BLaER1 treated with 17β-estradiol and CSF1 and Interleukin-3, amounts not matched to agents 10 nM and 100 nM (cell line): ENCODE measurements at regions not wholly inside any gene's neighbourhood (a gene's known extent, or its start where the extent isn't known, plus 50 kb on each side); places are given as distances from the start of the nearest gene placed in this dataset.
A peak's percentile ranks its signal among the peaks of the same experiment; 100 is the strongest.

Experiments
- H3K27ac ChIP-seq, 11 experiments: shearing (Covaris generic); formaldehyde crosslinking; 2 replicates each; pipeline ENCODE4 v1.8.1; 2022
- H3K27me3 ChIP-seq, 11 experiments: shearing (Covaris generic); formaldehyde crosslinking; 2 replicates each; pipeline ENCODE4 v1.8.1; 2022
- H3K36me3 ChIP-seq, 11 experiments: shearing (Covaris generic); formaldehyde crosslinking; 2 replicates each; pipeline ENCODE4 v1.8.1; 2022
- H3K4me1 ChIP-seq, 10 experiments: shearing (Covaris generic); formaldehyde crosslinking; 2 replicates each; pipeline ENCODE4 v1.8.1; 2022
- H3K4me2 ChIP-seq, 11 experiments: shearing (Covaris generic); formaldehyde crosslinking; 2 replicates each; pipeline ENCODE4 v1.8.1; 2022
- H3K4me3 ChIP-seq, 10 experiments: shearing (Covaris generic); formaldehyde crosslinking; 2 replicates each; pipeline ENCODE4 v1.8.1; 2022
- H3K9ac ChIP-seq, 11 experiments: shearing (Covaris generic); formaldehyde crosslinking; 2 replicates each; pipeline ENCODE4 v1.8.1; 2022
- H3K9me3 ChIP-seq, 11 experiments: shearing (Covaris generic); formaldehyde crosslinking; replicated peaks in 1 of 11; 2 replicates each; pipeline ENCODE4 v1.8.1; 2022
- H4K20me1 ChIP-seq, 11 experiments: shearing (Covaris generic); formaldehyde crosslinking; 2 replicates each; pipeline ENCODE4 v1.8.1; 2022
- Cebpa-rat ChIP-seq, 11 experiments: shearing (Covaris generic); IDR thresholded peaks; 2 replicates each; pipeline ENCODE4 v1.8.1; 2022

GRCh38 chr7:84250452-84250851 lies 55.9 kb upstream of the SEMA3A start:
- H3K9ac ChIP-seq, result peak overlapping the region in 4 of 11 experiments; percentile 46 to 89 (median 74); a peak in 8 of 22 replicates
- H3K4me2 ChIP-seq, result peak overlapping the region in 8 of 11 experiments; percentile 6 to 76 (median 48); a peak in 13 of 22 replicates
- no peaks in the 10 kb centered on the region for H4K20me1 ChIP-seq
- no peak for TF ChIP-seq Cebpa-rat (IDR thresholded peaks at IDR 0.05)
- peak overlapping the region in 10 of 11 experiments; percentile 17 to 99 (median 70); a peak in 16 of 22 replicates for H3K27ac ChIP-seq
- no peaks in the 10 kb centered on the region for H3K27me3 ChIP-seq
- H3K9me3 ChIP-seq, result peaks cover 0 to 8% (median 5%) of the 10 kb centered on the region in 11 experiments; a peak in 12 of 22 replicates
- peaks cover 0 to 92% (median 19%) of the 10 kb centered on the region in 10 experiments; a peak in 15 of 20 replicates for H3K4me1 ChIP-seq
- peaks cover 0 to 5% (median 0%) of the 10 kb centered on the region in 11 experiments; a peak in 3 of 22 replicates for H3K36me3 ChIP-seq
- no peak overlapping the region for H3K4me3 ChIP-seq

DNA sequence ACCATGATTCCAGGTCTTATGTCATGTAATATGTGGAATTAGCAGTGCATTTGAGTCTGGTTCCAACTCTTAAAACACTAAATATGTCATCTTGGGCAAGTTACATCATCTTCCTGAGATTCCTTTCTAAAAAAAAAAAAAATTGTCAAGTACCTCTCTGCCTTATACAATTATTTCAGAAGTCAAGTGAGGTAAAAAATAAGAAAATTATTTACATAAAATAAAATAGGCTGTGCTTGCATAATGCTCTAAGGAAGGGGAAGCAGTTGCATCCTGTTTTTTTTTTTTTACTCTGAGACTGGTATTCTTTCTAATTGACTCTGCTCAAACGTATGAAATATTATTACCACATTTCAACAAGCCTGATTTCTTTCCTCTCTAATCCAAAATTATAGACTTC lies 55.1 kb upstream of the SEMA3A start:
- H4K20me1 ChIP-seq, result no peaks in the 10 kb centered on the region
- no peaks in the 10 kb centered on the region for H3K27me3 ChIP-seq
- peaks cover 0 to 87% (median 19%) of the 10 kb centered on the region in 10 experiments; a peak in 15 of 20 replicates for H3K4me1 ChIP-seq
- H3K9me3 ChIP-seq, result peaks cover 0 to 16% (median 5%) of the 10 kb centered on the region in 11 experiments; a peak in 12 of 22 replicates
- H3K4me3 ChIP-seq, result no peak overlapping the region
- H3K4me2 ChIP-seq, result peak overlapping the region in 6 of 11 experiments; percentile 11 to 73 (median 62); a peak in 8 of 22 replicates
- H3K27ac ChIP-seq, result peak overlapping the region in 8 of 11 experiments; percentile 35 to 99 (median 80); a peak in 16 of 22 replicates
- H3K9ac ChIP-seq, result peak overlapping the region in 3 of 11 experiments; percentile 75 to 89 (median 81); a peak in 5 of 22 replicates
- TF ChIP-seq Cebpa-rat (IDR thresholded peaks at IDR 0.05), result peak in 2 of 11 experiments; percentile 11 to 51; a peak in 1 of 22 replicates
- peaks cover 0 to 8% (median 0%) of the 10 kb centered on the region in 11 experiments; a peak in 3 of 22 replicates for H3K36me3 ChIP-seq

DNA sequence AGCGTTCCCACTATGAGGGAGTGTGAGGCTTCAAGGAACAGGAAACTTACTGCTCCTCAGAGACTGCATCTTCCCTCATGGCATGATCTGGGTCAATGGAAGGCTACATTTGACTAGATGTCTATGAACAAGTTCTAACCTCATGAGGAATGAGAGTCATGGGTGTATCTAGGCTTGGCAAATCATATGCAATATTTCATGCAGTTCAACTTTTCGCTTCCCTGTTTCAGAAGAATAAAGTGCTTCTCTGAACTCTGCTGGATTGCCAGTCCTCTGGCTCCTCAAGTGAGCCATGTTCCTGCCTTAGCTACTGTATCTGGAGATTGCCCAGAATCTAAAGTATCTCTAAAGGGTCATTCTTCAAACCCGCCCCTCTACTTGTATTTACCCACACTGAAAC lies 54.3 kb upstream of the SEMA3A start:
- Histone ChIP-seq H3K27ac (peak overlapping the region in 10 of 11 experiments; percentile 26 to 99 (median 70); a peak in 17 of 22 replicates), H3K27me3 (no peaks in the 10 kb centered on the region), H3K4me3 (no peak overlapping the region), H4K20me1 (no peaks in the 10 kb centered on the region), H3K36me3 (peaks cover 0 to 13% (median 0%) of the 10 kb centered on the region in 11 experiments; a peak in 4 of 22 replicates), H3K4me1 (peaks cover 0 to 79% (median 19%) of the 10 kb centered on the region in 10 experiments; a peak in 15 of 20 replicates), H3K4me2 (peak overlapping the region in 6 of 11 experiments; percentile 30 to 73 (median 62); a peak in 11 of 22 replicates), H3K9me3 (peaks cover 0 to 24% (median 5%) of the 10 kb centered on the region in 11 experiments; a peak in 12 of 22 replicates), H3K9ac (peak overlapping the region in 5 of 11 experiments; percentile 22 to 89 (median 75); a peak in 9 of 22 replicates)
- no peak for TF ChIP-seq Cebpa-rat (IDR thresholded peaks at IDR 0.05)

DNA sequence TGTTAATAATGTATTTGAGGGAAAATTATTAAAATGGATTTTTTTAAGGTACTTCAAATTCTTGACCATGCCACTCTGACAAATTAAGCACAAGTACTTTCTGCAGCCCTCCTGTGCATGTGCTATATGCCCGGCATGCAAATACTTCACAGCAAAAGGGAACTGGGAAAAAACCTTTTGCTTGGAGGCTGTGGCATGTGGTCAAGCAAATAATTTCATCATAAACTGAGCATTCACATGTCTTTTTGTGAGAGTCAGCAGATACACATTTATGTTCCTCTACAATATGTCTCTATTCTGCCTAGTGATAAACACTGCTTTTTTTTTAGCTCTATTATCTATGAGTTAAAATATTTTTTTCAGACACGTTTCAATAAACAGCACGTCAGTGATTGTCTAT lies 53.7 kb upstream of the SEMA3A start:
- H4K20me1 ChIP-seq, result no peaks in the 10 kb centered on the region
- no peaks in the 10 kb centered on the region for H3K27me3 ChIP-seq
- H3K9ac ChIP-seq, result peak overlapping the region in 4 of 11 experiments; percentile 53 to 89 (median 78); a peak in 6 of 22 replicates
- peak overlapping the region in 4 of 11 experiments; percentile 22 to 73 (median 62); a peak in 7 of 22 replicates for H3K4me2 ChIP-seq
- no peak; a peak in 1 of 22 replicates for TF ChIP-seq Cebpa-rat (IDR thresholded peaks at IDR 0.05)
- peak overlapping the region in 6 of 11 experiments; percentile 65 to 99 (median 91); a peak in 11 of 22 replicates for H3K27ac ChIP-seq
- H3K4me1 ChIP-seq, result peaks cover 0 to 76% (median 19%) of the 10 kb centered on the region in 10 experiments; a peak in 15 of 20 replicates
- H3K36me3 ChIP-seq, result peaks cover 0 to 13% (median 0%) of the 10 kb centered on the region in 11 experiments; a peak in 4 of 22 replicates
- peaks cover 0 to 30% (median 5%) of the 10 kb centered on the region in 11 experiments; a peak in 12 of 22 replicates for H3K9me3 ChIP-seq
- H3K4me3 ChIP-seq, result no peak overlapping the region

GRCh38 chr7:84247591-84247990 lies 53.0 kb upstream of the SEMA3A start:
- Histone ChIP-seq H3K36me3 (peaks cover 0 to 13% (median 0%) of the 10 kb centered on the region in 11 experiments; a peak in 4 of 22 replicates), H3K27ac (peak overlapping the region in 6 of 11 experiments; percentile 3 to 99 (median 91); a peak in 9 of 22 replicates), H3K4me2 (peak overlapping the region in 4 of 11 experiments; percentile 26 to 73 (median 56); a peak in 7 of 22 replicates), H3K4me1 (peaks cover 0 to 77% (median 19%) of the 10 kb centered on the region in 10 experiments; a peak in 15 of 20 replicates), H3K9me3 (peaks cover 0 to 33% (median 5%) of the 10 kb centered on the region in 11 experiments; a peak in 12 of 22 replicates), H3K27me3 (no peaks in the 10 kb centered on the region), H4K20me1 (no peaks in the 10 kb centered on the region), H3K9ac (peak overlapping the region in 3 of 11 experiments; percentile 75 to 81 (median 80); a peak in 5 of 22 replicates), H3K4me3 (no peak overlapping the region)
- TF ChIP-seq Cebpa-rat (IDR thresholded peaks at IDR 0.05), result no peak

DNA sequence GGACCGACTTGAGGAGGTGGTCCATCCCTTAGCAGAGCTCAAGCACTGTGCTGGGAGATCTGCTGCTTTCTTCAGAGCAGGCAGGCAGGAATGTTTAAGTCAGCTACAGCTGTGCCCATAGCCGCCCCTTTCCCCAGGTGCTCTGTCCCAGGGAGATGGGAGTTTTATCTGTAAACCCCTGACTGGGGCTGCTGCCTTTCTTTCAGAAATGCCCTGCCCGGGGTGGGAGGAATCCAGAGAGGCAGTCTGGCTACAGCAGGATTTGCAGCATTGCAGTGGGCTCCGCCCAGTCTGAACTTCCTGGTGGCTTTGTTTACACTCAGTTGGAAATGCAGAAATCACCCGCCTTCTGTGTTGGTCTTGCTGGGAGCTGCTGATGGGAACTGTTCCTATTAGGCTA lies 51.2 kb upstream of the SEMA3A start:
- H3K4me1 ChIP-seq, result peaks cover 0 to 65% (median 19%) of the 10 kb centered on the region in 10 experiments; a peak in 15 of 20 replicates
- TF ChIP-seq Cebpa-rat (IDR thresholded peaks at IDR 0.05), result no peak
- no peaks in the 10 kb centered on the region for H3K27me3 ChIP-seq
- peak overlapping the region in 5 of 11 experiments; percentile 47 to 72 (median 63); a peak in 10 of 22 replicates for H3K4me2 ChIP-seq
- peaks cover 0 to 50% (median 7%) of the 10 kb centered on the region in 11 experiments; a peak in 14 of 22 replicates for H3K9me3 ChIP-seq
- peaks cover 0 to 18% (median 0%) of the 10 kb centered on the region in 11 experiments; a peak in 4 of 22 replicates for H3K36me3 ChIP-seq
- peak overlapping the region in 3 of 10 experiments; percentile 21 to 31 (median 28); a peak in 4 of 20 replicates for H3K4me3 ChIP-seq
- H4K20me1 ChIP-seq, result no peaks in the 10 kb centered on the region
- peak overlapping the region in 6 of 11 experiments; percentile 38 to 99 (median 72); a peak in 11 of 22 replicates for H3K27ac ChIP-seq
- H3K9ac ChIP-seq, result peak overlapping the region in 4 of 11 experiments; percentile 8 to 47 (median 32); a peak in 5 of 22 replicates
